B cell (primary cell): ENCODE measurements at regions not wholly inside any gene's neighbourhood (a gene's known extent, or its start where the extent isn't known, plus 50 kb on each side); places are given as distances from the start of the nearest gene placed in this dataset.

ENCODE experiments used
- ATAC-seq: fragments of 200-7000 bp; cut with Tn5 transposase; one replicate; pipeline ENCODE4 v1.10.0; 2021; ENCODE audit warnings: low read depth, mild to moderate bottlenecking, moderate number of reproducible peaks, moderate library complexity
- CTCF ChIA-PET: fragments of 350-600 bp; sonication (Branson Sonifier 250); formaldehyde crosslinking; loops from one replicate; lab custom pipeline; 2021; ENCODE audit warnings: antibody characterized with exemption, inconsistent platforms; lab: Charles Lee
- POLR2A ChIA-PET: fragments of 350-600 bp; sonication (Branson Sonifier 250); formaldehyde crosslinking; loops from one replicate; lab custom pipeline; 2021; ENCODE audit warnings: antibody characterized with exemption; lab: Charles Lee
- DNase-seq: peaks from one replicate; pipeline ENCODE4 v3.0.0; 2013
- H2AFZ ChIP-seq: 2 replicates; pipeline ENCODE4 v1.6.1; 2012; ENCODE audit warnings: mild to moderate bottlenecking, low read depth, low read length; ENCODE audit not compliant: insufficient read depth, poor library complexity, severe bottlenecking
- H3K27ac ChIP-seq, 2 donors: 1 replicate in 1 of 2; 2 replicates in 1 of 2; pipeline ENCODE4 v1.5.1; 2012 to 2013; ENCODE audit warnings: low read length in 2 of 2, mild to moderate bottlenecking in 2 of 2, moderate library complexity in 1 of 2
- H3K27me3 ChIP-seq, 4 experiments: fragments of 200-600 bp in 1 of 4; sonication (generic) in 1 of 4; replicated peaks in 1 of 4; 1 replicate in 2 of 4; 2 replicates in 2 of 4; pipeline versions ENCODE4 v1.6.1 to v1.7.0; 2013 to 2016; ENCODE audit warnings: low read length in 3 of 4, mild to moderate bottlenecking in 2 of 4, mixed read lengths in 1 of 4, moderate library complexity in 1 of 4; ENCODE audit not compliant: insufficient read depth in 4 of 4, control insufficient read depth in 3 of 4; ENCODE audit errors: control extremely low read depth in 1 of 4
- H3K36me3 ChIP-seq, 2 experiments: replicated peaks in 1 of 2; 1 replicate in 1 of 2; 2 replicates in 1 of 2; pipeline versions ENCODE4 v1.6.1 to v1.7.1; 2013; ENCODE audit warnings: low read length in 1 of 2; ENCODE audit not compliant: insufficient read depth in 2 of 2, control insufficient read depth in 1 of 2; ENCODE audit errors: control extremely low read depth in 1 of 2, extremely low read depth in 1 of 2
- H3K4me1 ChIP-seq, 2 donors: fragments of 200-600 bp in 1 of 2; sonication (generic) in 1 of 2; 1 replicate in 1 of 2; 2 replicates in 1 of 2; pipeline versions ENCODE4 v1.5.1 to v1.6.1; 2013 to 2017; ENCODE audit warnings: low read length in 2 of 2; ENCODE audit not compliant: control insufficient read depth in 2 of 2, insufficient read depth in 2 of 2
- H3K4me2 ChIP-seq: replicated peaks from 2 replicates; pipeline ENCODE3; 2012; ENCODE audit warnings: mild to moderate bottlenecking, low read depth, low read length; ENCODE audit not compliant: poor library complexity, severe bottlenecking
- H3K4me3 ChIP-seq, 5 experiments: fragments of 200-600 bp in 1 of 5; sonication (generic) in 1 of 5; 1 replicate in 3 of 5; 2 replicates in 2 of 5; pipeline versions ENCODE4 v1.5.1 to v1.7.0; 2011 to 2016; ENCODE audit warnings: low read length in 4 of 5, mild to moderate bottlenecking in 4 of 5, low read depth in 2 of 5, control low read depth in 1 of 5, moderate library complexity in 1 of 5; ENCODE audit not compliant: insufficient read depth in 1 of 5; ENCODE audit errors: control extremely low read depth in 1 of 5, extremely low read depth in 1 of 5
- H3K79me2 ChIP-seq: fragments of 200-600 bp; sonication (generic); one replicate; pipeline ENCODE4 v1.6.0; 2016; ENCODE audit warnings: low read length; ENCODE audit not compliant: control insufficient read depth, insufficient read depth
- H3K9ac ChIP-seq: fragments of 200-600 bp; sonication (generic); 2 replicates; pipeline ENCODE4 v1.6.1; 2017; ENCODE audit warnings: mild to moderate bottlenecking, low read length, moderate library complexity
- H3K9me3 ChIP-seq, 3 donors: one replicate each; pipeline versions ENCODE4 v1.6.1 to v1.7.1; 2013; ENCODE audit warnings: low read length in 2 of 3; ENCODE audit not compliant: control insufficient read depth in 2 of 3, insufficient read depth in 1 of 3; ENCODE audit errors: control extremely low read depth in 1 of 3
- H4K20me1 ChIP-seq: 2 replicates; pipeline ENCODE4 v1.6.0; 2012; ENCODE audit warnings: mild to moderate bottlenecking, low read length; ENCODE audit not compliant: insufficient read depth, control insufficient read depth, poor library complexity, severe bottlenecking
- H3K27ac Mint-ChIP-seq: one replicate; pipeline ENCODE4 v1.8.0; 2021; ENCODE audit warnings: mixed read lengths
- H3K27me3 Mint-ChIP-seq: one replicate; pipeline ENCODE4 v1.8.0; 2021; ENCODE audit warnings: mixed read lengths
- H3K4me1 Mint-ChIP-seq: one replicate; pipeline ENCODE4 v1.8.0; 2021; ENCODE audit warnings: mixed read lengths
- H3K4me3 Mint-ChIP-seq: one replicate; pipeline ENCODE4 v1.8.0; 2021; ENCODE audit warnings: mixed read lengths
- H3K9me3 Mint-ChIP-seq: one replicate; pipeline ENCODE4 v1.8.0; 2022; ENCODE audit warnings: mixed read lengths; ENCODE audit not compliant: insufficient read depth
- EZH2 ChIP-seq: IDR thresholded peaks from 2 replicates; pipeline ENCODE4 v1.6.1; 2012; ENCODE audit warnings: borderline replicate concordance, low read depth, mild to moderate bottlenecking, moderate library complexity, low read length; ENCODE audit not compliant: insufficient read depth, poor library complexity, severe bottlenecking
- WGBS: methylation state at CpG from one replicate; pipeline ENCODE4 v1.1.5; 2013; ENCODE audit warnings: missing lambda C conversion rate; ENCODE audit not compliant: insufficient coverage; 5-methylcytosine and 5-hydroxymethylcytosine counted together
- intact Hi-C: fragments of 100-400 bp; cut with micrococcal nuclease; formaldehyde crosslinking; loops from one replicate; pipeline ENCODE4 v1.10.0; 2022
- TF ChIP-seq, protein P1 (sequence below): fragments of 200-600 bp; IDR thresholded peaks from one replicate; pipeline ENCODE4 v1.8.0; 2022; ENCODE audit warnings: antibody characterized with exemption, mild to moderate bottlenecking

DNA sequence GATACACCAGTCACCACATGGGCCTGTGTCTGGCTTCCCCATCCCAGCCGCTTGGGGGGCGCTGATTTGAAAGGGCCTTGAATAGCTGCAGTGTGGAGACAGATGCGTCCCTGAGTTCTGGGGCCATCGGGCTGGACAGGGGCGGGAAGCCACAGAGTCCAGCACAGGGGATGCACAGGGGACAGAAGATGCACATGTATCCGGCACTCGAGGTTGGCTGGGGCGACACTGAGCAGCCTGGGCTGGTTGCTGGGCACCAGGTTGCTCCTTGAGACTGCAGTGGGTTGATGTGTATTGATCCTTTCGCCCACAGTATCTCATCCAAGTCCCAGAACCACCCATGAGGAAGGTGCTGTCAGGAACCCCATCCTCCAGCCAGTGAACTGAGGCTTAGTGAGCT lies 99.3 kb upstream of the SYT13 start:
- CTCF ChIA-PET: no interaction called here
- H3K4me2 ChIP-seq: no peak overlapping the region
- H3K36me3 ChIP-seq: no peaks in the 10 kb centered on the region
- peaks cover 0 to 18% (median 2%) of the 10 kb centered on the region in 4 experiments for H3K27me3 ChIP-seq
- H3K9me3 Mint-ChIP-seq: no peaks in the 10 kb centered on the region
- TF ChIP-seq, protein P1, sequence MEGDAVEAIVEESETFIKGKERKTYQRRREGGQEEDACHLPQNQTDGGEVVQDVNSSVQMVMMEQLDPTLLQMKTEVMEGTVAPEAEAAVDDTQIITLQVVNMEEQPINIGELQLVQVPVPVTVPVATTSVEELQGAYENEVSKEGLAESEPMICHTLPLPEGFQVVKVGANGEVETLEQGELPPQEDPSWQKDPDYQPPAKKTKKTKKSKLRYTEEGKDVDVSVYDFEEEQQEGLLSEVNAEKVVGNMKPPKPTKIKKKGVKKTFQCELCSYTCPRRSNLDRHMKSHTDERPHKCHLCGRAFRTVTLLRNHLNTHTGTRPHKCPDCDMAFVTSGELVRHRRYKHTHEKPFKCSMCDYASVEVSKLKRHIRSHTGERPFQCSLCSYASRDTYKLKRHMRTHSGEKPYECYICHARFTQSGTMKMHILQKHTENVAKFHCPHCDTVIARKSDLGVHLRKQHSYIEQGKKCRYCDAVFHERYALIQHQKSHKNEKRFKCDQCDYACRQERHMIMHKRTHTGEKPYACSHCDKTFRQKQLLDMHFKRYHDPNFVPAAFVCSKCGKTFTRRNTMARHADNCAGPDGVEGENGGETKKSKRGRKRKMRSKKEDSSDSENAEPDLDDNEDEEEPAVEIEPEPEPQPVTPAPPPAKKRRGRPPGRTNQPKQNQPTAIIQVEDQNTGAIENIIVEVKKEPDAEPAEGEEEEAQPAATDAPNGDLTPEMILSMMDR: no peak
- no peak for TF ChIP-seq EZH2
- DNase-seq (no peak), ATAC-seq (no peak)
- POLR2A ChIA-PET: no interaction called here
- no peak overlapping the region for H3K27ac Mint-ChIP-seq
- no peaks in the 10 kb centered on the region for H4K20me1 ChIP-seq
- no peaks in the 10 kb centered on the region for H3K79me2 ChIP-seq
- no peak overlapping the region for H3K4me3 ChIP-seq
- H3K4me1 Mint-ChIP-seq: no peaks in the 10 kb centered on the region
- H3K4me3 Mint-ChIP-seq: no peak overlapping the region
- no peaks in the 10 kb centered on the region for H3K9me3 ChIP-seq
- H3K4me1 ChIP-seq: no peaks in the 10 kb centered on the region
- no peak overlapping the region for H2AFZ ChIP-seq
- intact Hi-C loops: no loop called here
- H3K27ac ChIP-seq: no peak overlapping the region
- 86% methylated on average over 7 of the region's 9 CpGs for WGBS
- H3K9ac ChIP-seq: no peak overlapping the region
- peaks cover 39% of the 10 kb centered on the region for H3K27me3 Mint-ChIP-seq

DNA sequence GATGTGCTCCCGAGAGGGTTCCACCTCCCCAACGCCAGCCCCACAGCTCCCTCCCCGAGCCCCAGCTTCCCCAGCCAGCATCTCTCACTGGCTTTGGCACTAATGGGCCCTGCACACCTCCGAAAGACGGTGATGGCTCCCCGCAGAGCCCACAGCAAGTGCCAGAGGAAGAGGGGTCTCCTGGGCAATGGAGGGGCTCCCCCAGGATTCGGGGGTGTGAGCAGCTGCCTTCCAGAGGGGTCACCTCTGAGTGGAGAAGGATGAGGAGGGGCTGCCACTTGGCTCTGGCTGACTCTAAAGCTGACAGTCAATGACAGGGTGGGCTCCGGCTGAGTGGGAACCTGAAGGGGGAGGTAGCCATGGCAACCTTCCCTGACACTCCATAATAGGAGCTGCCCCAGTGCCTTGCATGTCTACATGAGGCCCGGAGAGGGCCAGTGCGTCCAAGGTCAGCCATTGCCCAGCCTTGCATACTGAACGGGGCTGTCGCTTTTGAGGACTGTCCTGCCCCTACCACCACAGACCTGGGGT lies 98.6 kb upstream of the SYT13 start:
- no peaks in the 10 kb centered on the region for H3K4me1 ChIP-seq
- Mint-ChIP-seq H3K9me3 (no peaks in the 10 kb centered on the region), H3K27ac (no peak overlapping the region), H3K4me1 (no peaks in the 10 kb centered on the region), H3K27me3 (peaks cover 41% of the 10 kb centered on the region), H3K4me3 (no peak overlapping the region)
- TF ChIP-seq, protein P1: no peak
- no peak for TF ChIP-seq EZH2
- H3K9ac ChIP-seq: no peak overlapping the region
- intact Hi-C loops: no loop called here
- ATAC-seq (no peak), DNase-seq (no peak)
- POLR2A ChIA-PET: no interaction called here
- H3K36me3 ChIP-seq: no peaks in the 10 kb centered on the region
- peaks cover 0 to 21% (median 2%) of the 10 kb centered on the region in 4 experiments for H3K27me3 ChIP-seq
- no peaks in the 10 kb centered on the region for H3K9me3 ChIP-seq
- H3K79me2 ChIP-seq: no peaks in the 10 kb centered on the region
- 59% methylated on average over 10 of the region's 12 CpGs for WGBS
- no peak overlapping the region for H3K4me3 ChIP-seq
- no peak overlapping the region for H3K4me2 ChIP-seq
- H2AFZ ChIP-seq: no peak overlapping the region
- no peaks in the 10 kb centered on the region for H4K20me1 ChIP-seq
- no peak overlapping the region for H3K27ac ChIP-seq
- CTCF ChIA-PET: interaction anchor here (0.6 kb wide), 1 partner anchor 145 kb away, joined by 3 read pairs; no protein-coding TSS in a partner anchor
